ENCODE measurements at regions not wholly inside any gene's neighbourhood (a gene's known extent, or its start where the extent isn't known, plus 50 kb on each side); places are given as distances from the start of the nearest gene placed in this dataset.

DNA sequence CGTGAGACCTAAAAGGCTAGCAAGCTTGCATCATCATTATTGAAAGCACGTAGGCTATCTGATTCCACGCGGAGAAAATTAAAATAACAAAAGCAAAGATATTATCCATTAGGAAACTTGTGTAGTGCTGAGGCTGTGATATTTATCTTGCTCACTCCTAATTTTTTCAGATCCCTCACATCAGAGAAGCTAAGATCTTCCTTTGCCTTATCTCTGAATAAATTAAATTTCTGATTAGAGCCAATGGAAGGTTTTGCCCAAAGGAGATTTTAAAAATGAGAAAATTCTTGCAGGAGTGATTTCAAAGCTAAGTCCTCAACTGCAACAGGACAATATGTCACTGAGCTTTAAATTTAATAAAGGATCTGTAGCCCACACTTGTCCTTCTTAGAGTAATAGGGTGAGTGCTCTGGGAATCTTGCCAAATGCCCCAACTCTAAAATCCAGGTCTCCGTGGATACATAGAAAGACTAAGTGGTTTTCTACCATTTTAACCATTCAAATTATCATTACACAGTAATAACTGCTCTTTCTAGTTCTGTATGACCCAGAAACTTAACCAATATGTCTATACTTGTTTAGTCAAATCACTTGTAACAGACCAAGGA is 295.0 kb downstream of the CAAP1 start:
- FAIRE-seq (no peak), DNase-seq (ENCODE audit: insufficient read length, low spot score) (no peak)

DNA sequence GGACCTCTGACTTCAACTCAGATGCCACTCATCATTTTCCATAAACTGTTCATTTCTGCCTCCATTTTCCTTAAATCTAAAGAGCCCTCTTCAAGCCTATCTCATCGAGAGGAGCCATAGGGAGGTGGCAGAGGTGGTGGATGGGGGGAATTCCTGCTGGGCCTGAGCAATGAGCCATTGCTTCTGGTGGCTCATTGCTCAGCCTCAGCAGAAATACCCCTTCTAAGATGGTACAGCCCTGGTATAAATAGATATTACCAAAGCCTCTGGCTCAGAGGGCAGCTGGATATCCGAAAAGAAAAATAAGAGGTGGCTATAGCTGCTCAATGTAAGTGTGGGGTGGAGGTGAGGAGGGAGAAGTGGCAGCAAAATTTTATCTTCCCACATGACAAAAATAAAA is 313.5 kb downstream of the CAAP1 start:
- no peak for DNase-seq (ENCODE audit: insufficient read length, low spot score)
- no peak for FAIRE-seq

DNA sequence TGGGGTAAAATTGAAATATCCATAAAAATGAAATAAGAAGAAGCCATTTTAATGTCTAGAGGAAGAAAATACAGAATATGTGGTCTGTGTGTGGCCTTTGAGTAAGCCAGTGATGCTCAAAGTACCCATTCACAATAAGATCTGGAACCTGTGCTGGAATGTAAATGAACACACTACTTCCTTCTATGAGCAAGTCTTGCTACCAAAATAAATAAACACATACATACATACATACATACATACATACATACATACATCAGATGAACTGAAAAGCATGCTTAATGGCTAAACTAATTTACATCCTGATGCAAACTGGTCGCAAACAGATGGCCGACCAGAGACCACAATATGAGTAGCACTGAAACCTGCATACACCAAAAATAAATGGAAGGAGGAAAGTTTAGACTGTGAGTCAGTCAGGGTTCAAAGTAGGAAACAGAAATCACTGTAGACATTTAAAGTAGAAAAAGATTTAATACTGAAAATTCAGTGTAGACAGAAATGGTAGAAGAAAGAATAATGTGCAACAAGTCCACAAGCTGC is 317.6 kb downstream of the CAAP1 start:
- FAIRE-seq, result no peak
- DNase-seq (ENCODE audit: insufficient read length, low spot score), result no peak

DNA sequence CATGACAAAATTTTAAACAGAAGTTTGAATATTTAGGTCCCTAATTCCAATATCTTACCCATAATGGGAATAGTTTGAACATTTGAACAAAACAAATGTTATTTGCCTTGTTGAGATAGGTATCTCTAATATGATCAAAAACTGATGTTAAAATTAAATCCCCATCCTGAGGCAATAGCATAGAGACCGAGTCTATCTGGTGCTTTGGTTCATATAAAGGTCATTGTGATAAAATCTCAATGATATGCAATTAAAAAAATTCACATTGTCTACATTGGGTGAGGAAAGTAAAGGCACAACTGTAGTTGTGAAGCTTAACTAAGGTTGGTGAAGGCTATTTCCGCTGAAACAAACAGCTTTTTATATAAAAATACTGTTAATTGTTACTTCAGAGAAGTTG is 318.3 kb downstream of the CAAP1 start:
- no peak for DNase-seq (ENCODE audit: insufficient read length, low spot score)
- no peak for FAIRE-seq

DNA sequence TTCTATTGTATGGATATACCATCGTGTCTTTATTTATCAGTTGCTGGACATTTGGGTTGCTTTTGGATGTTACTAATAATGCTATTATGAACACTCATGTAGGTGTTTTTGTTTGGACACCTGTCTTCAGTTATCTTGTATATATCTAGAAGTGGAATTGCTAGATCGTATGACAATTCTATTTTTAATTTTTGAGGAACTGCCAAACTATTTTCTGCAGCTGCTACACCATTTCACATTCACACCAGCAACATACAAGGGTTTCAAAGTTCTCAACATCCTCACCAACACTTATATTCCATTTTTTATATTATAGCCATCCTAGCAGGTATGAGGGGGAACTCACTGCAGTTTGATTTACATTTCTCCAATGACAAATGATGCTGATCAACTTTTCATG is 324.6 kb downstream of the CAAP1 start:
- FAIRE-seq (no peak), DNase-seq (ENCODE audit: insufficient read length, low spot score) (no peak)

DNA sequence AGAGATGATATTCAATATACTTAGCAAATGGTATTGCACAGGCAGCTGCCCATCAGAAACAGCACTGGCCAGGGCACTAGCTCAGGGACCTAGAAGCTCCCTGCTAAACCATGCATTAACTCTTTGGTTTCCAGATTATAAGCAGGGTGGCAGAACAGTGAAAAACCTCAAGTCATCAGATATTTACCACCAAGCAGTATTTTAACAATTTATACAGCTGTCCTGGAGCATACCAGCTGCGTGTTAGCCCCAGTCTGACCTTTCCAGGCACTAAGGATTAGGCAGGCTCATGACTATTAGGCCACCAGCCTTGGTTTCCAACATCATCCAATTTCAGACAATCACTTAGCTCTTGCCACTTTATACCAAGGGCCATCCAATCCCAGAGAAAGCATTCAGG is 326.5 kb downstream of the CAAP1 start:
- DNase-seq (ENCODE audit: insufficient read length, low spot score) (no peak), FAIRE-seq (no peak)

DNA sequence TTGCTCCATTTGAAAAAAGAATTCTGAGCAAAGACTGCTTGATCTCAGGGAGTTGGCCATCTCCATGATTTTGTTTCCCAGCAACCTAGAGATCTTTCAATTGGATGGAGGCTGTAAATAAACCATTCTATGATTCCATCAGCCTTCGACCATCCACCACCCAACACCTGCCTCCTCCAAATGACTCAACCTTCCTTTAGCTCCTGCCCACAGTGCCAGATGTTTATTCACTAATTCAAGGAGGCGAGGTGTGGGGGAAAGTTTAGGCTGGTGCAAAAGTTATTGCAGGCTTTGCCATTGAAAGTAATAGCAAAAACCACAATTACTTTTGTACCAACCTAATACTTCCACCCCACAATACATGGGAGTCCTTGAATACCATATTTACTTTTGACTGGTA is 327.5 kb downstream of the CAAP1 start:
- FAIRE-seq (no peak), DNase-seq (ENCODE audit: insufficient read length, low spot score) (no peak)

DNA sequence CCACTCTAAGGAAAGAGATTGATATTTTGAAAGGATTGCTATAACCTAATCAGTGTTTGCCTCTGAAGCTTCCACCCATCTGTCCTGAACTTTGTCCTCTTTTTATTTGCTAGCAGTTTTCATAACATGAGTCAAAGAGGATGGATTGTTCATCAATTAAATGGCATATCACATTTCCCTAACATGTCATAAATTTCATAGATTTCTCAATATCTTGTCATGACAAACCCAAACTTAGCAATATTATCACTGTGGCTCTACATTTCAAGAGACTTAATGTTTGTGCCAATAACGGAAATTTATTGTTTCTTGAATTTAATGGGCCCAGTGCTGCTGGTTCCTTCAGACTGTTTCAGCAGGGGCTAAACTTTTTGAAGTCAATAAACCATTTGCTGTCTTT is 330.3 kb downstream of the CAAP1 start:
- DNase-seq (ENCODE audit: insufficient read length, low spot score) (no peak), FAIRE-seq (no peak)

DNA sequence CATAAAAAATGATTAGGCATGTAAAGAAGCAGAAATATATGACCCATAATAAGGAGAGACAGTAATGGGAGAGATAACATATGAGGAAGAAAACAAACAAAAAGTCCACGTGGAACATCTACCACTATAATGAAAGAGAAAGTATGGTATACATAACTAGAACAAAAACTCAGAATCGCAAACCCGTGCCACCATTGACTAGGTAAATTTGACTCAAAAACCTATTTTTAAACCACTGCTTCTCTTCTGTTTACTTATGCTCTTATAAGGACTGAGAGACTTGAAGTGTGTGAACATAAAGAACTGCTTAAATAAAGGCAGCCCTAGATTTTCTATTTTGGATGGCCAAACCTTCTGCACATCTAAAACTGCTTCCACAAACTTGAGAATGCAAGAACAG is 330.7 kb downstream of the CAAP1 start:
- no peak for DNase-seq (ENCODE audit: insufficient read length, low spot score)
- FAIRE-seq, result no peak

DNA sequence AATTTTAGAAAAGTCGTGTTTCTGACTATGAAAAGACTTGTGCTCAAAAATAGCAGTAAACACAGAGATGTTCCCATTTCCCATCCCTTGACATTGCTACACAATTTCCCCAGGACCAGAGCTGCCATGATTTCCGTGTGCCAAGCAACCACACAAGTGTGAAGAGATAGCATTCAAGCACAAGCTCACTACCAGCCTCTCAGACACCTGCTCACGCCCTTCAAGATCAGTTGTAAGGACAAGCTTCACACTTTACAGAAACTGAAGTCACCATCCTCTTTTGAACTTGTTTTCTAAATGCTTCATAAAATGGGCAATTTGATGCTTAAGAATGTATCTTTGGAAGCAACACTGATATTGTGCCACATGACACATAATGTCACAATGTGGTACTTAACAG is 333.1 kb downstream of the CAAP1 start:
- DNase-seq (ENCODE audit: insufficient read length, low spot score), result no peak
- no peak for FAIRE-seq

DNA sequence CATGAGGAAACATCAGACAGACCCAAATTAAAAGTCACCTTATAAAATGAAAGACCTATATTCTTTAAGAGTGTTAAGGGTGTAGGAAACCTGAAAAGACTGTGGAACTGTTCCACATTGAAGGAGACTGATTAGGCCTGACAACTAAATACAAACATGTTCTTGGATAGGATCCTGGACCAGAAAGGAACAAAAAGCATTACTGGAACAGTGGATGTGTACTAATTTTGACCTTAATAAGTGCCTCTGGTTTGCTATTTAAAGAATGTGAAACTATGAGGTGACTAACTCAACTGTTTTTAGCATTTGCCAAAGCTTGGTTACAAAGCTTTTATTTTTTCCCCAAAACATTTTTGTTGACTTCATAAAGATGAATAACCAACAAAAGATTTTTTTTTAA is 340.6 kb downstream of the CAAP1 start:
- FAIRE-seq (no peak), DNase-seq (ENCODE audit: insufficient read length, low spot score) (no peak)

DNA sequence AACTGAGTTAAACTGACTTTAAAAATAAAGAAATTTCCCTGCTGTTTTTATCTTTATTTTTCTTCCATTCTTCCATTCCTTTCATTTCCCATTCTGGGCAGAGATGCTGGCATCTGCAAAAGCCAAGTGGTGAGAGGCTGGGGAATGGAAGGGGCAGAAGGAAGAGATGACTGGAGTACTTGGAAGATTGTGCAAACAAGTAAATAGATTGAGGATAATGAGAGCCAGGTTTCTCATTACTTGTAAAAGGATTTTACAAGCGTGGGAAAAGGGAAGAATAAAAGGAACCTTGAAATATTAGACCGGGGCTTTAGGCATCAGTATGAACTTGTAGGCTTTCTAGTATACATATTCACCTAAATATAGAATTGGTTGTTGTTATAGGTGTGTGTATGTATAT is 341.2 kb downstream of the CAAP1 start:
- no peak for FAIRE-seq

DNA sequence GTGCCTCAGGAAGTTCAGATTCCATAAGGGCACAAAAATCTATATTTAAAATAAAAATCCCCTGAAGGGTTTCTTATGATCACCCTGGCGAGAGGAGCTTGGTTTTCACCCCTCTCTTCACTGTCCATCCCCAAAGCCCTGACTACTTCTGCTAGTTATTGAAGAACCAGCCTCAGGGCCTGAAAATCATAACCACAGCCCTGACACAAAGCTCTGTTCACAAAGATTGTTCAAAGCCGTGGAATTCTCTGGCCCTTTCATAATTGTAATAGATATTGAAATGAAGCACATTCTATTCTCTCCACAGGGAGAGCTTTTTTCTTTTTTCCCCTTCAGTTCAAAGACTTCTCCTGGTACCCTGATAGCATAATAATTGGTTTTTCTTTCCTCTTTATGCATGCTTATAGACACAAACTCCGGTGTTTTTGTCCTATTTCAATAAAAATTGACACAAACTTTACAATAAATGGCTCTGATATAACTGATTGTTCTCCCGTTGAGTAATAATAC is 343.8 kb downstream of the CAAP1 start:
- FAIRE-seq (no peak), DNase-seq (ENCODE audit: insufficient read length, low spot score) (no peak)

More for the DNA sequence above, 341.2 kb downstream of the CAAP1 start:
- DNase-seq (ENCODE audit: insufficient read length, low spot score), result no peak

DNA sequence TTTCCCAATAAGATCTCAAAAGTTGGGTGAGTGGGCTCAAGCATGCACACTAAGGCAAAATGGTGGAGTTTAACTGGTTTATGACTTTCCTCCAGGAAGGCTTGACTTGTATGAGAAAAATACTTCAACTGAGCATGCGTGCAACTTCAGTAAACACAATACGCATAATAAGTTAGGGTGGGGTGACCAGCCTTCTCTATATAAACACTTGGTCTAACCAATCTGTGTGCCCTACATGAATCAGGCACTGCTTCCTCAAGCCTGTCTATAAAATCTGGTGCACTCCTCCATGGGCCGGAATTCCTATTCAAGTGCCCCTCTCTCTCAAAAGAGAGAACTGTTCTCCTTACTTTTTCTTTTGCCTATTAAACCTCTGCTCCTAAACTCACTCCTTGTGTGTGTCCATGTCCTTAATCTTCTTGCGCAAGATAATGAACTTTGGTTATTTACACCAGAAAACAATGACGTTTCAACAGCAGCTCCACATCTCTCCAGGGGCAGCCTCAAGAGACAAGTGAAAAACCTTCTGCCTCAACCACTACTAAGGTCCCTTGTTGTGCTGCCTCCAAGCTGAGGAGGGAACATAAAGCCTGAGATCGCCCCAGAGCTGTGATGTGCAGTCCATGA is 352.6 kb downstream of the CAAP1 start:
- no peak for FAIRE-seq

DNA sequence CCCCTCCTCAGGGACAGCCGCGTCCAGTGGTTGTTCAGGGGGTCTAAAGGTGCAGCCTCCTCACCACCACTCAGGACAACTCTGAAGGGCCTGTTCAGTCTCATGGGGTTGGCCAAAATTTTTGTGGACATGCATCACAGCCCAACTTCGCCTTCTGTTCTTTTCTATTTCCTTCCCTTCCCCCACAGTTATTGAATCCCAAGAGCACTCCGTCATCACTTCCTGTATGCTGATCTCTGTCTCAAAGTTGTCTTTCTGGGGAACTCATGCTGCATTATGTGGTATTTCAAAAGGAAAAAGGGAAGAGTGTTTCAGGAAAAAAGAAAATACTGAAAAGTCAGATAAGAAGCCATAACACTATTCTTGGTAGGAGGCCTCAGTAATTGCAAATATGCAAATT is 355.4 kb downstream of the CAAP1 start:
- no peak for DNase-seq (ENCODE audit: insufficient read length, low spot score)
- no peak for FAIRE-seq

More for the DNA sequence above, 352.6 kb downstream of the CAAP1 start:
- no peak for DNase-seq (ENCODE audit: insufficient read length, low spot score)

DNA sequence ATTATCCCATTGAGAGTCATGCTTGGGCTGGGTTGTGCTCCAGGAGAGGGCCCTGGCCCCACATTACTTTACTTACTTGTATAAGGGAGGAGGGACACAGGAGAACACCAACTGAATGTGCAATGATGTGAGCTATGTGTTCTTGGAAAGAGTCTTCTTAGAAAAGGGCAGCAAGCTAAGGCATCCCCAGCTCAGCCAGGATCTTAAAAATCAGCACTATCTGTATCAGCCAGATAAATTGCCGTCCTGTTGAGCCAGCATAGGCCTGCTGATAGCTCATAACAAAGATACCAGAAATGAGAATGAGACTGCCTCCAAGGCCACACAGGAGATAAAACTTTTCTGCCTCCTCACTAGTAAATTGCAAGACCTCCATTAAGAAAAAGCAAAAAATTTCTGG is 357.5 kb downstream of the CAAP1 start:
- FAIRE-seq (no peak), DNase-seq (ENCODE audit: insufficient read length, low spot score) (no peak)

DNA sequence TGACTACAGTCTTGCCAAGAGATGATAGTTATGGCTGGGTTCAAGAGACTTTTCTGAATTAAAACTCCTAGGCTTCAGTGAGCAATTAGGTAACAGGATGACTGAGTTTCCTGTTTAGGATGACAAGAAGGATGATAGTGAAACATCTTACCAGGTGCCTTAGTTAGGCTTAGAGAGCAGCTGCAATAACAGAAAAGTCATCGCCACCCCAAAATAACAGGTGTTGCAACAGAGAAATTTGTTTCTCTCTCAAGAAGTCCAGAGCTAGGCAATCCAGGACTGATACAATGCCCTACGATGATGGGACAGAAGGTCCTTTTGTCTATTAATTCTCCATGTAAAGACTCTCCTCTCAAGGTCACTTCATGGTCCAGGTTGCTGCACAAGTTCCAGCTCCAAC is 361.8 kb downstream of the CAAP1 start:
- DNase-seq (ENCODE audit: insufficient read length, low spot score) (no peak), FAIRE-seq (no peak)

DNA sequence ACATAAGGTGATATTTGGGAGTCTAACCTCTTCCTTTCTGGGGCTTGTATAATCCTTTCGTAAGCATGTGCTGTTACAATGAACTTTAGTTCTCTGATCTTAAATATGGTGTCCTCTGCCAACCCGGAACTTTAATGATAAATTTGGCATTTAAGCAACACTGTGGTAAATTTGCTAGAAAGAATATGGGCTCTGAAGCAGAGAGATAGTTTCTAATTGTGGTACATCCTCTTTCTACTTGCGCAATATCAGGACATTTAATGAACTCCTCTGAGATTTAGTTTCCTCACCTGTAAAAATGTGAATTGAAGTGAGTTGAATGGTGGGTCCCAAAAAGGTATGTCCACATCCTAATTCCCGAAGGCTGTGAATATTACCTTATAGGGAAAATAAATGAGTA is 364.7 kb downstream of the CAAP1 start:
- no peak for FAIRE-seq
- no peak for DNase-seq (ENCODE audit: insufficient read length, low spot score)

DNA sequence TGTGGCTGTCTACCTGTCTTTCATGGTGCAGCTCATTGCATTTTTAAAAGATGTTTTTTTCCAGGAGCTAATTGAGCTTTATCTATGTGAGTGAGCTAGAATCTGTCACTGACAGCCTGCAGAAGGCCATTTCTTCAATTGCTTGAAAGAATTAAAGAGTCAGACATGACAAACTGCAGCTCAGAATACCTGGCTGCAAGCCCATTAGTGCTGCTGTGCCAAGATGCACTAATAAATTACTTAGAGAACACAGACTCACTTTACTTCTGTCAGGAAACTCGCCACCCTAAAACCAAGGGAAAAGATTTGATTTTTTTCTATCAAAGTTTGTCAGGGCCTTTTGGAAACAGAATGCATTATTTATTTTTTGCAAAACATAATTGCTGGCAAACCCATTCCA is 368.3 kb downstream of the CAAP1 start:
- DNase-seq (ENCODE audit: insufficient read length, low spot score), result no peak
- FAIRE-seq, result no peak

DNA sequence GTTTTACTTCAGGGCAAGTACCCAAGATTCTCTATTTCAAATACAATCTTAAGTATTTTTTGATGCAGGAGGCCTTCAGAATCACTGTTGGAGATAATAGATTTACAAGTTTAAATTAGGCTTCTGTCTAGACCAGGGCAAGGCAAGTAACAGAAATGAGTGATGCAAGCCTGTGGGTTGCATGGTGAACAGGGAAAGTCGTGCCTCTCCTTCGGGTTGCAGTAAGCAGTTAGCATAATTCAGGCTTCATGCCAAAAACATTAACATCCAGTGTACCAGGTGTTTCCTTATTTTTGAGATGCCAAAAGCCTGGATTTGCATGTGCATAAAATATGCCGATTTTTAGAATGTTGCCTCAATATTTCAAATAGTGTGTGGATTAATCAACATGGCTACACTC is 369.0 kb downstream of the CAAP1 start:
- no peak for FAIRE-seq
- DNase-seq (ENCODE audit: insufficient read length, low spot score), result no peak

DNA sequence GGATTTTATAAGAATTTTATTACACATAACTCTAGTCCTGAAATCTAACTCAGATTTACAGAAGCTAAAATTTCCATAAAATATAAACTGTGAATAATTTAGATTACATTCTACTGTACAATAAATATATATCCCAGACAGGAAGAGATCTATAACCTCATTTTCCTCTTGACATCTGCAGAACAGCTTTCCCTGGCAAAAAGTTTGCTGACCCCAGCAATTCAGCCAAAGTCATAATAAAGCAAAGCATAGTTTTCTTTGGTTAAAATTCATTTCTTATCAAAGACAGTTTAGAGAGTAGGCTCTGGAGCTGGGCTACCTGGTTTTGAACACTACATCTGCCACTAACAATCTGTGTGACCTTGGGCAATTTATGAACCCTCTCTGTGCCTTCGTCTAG is 372.5 kb downstream of the CAAP1 start:
- FAIRE-seq (no peak), DNase-seq (ENCODE audit: insufficient read length, low spot score) (no peak)

DNA sequence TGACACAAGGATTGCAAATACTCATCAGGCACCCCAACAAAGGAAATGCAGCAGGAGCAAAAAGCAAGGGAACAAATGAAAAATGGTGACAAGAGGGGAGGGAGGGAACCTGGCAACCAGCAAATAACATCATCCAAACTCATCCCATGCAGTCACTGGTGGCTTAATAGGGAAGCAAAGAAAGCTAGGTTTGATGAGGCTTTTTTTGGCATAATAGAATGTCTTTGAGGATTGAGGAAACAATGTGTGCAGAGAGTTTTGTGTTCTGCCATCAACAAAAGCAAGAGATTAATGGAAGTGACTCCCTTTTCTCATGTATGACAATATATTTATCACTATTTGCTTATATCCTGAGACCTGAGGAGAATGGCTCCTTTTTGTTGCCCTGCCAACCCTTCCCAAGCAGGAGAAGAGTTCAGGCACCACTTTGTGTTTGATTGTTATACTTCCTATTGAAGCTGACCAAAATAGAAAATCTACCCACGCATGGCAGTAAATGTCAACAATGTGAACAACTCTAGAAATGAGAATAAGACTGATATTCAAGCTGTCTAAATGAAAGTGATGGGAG is 375.7 kb downstream of the CAAP1 start:
- FAIRE-seq (no peak), DNase-seq (ENCODE audit: insufficient read length, low spot score) (no peak)

Data from HTR-8/SVneo (cell line).